Adipocyte (in vitro differentiated cells): ENCODE measurements at regions not wholly inside any gene's neighbourhood (a gene's known extent, or its start where the extent isn't known, plus 50 kb on each side); places are given as distances from the start of the nearest gene placed in this dataset.

Experiments used
- DNase-seq: peaks from one replicate; pipeline ENCODE4 v3.0.0-alpha.2; 2015; ENCODE audit warnings: low read depth
- H3K27me3 ChIP-seq: replicated peaks from 2 replicates; pipeline ENCODE4 v1.7.0; 2013; ENCODE audit warnings: mild to moderate bottlenecking, low read length, moderate library complexity; ENCODE audit not compliant: control insufficient read depth, insufficient read depth
- H3K36me3 ChIP-seq: 2 replicates; pipeline ENCODE4 v1.7.0; 2013; ENCODE audit warnings: low read length, mild to moderate bottlenecking, moderate library complexity; ENCODE audit not compliant: control insufficient read depth, insufficient read depth, severe bottlenecking
- H3K4me1 ChIP-seq: 2 replicates; pipeline ENCODE4 v1.7.0; 2013; ENCODE audit warnings: mild to moderate bottlenecking, low read length, moderate library complexity; ENCODE audit not compliant: control insufficient read depth, insufficient read depth
- H3K4me3 ChIP-seq: 2 replicates; pipeline ENCODE4 v1.7.0; 2013; ENCODE audit warnings: mild to moderate bottlenecking, low read length, moderate library complexity
- H3K9ac ChIP-seq: 2 replicates; pipeline ENCODE4 v1.7.0; 2013; ENCODE audit warnings: mild to moderate bottlenecking, low read length, moderate library complexity
- H3K9me3 ChIP-seq: 2 replicates; pipeline ENCODE4 v1.7.0; 2013; ENCODE audit warnings: mild to moderate bottlenecking, low read length, moderate library complexity; ENCODE audit not compliant: control insufficient read depth

DNA sequence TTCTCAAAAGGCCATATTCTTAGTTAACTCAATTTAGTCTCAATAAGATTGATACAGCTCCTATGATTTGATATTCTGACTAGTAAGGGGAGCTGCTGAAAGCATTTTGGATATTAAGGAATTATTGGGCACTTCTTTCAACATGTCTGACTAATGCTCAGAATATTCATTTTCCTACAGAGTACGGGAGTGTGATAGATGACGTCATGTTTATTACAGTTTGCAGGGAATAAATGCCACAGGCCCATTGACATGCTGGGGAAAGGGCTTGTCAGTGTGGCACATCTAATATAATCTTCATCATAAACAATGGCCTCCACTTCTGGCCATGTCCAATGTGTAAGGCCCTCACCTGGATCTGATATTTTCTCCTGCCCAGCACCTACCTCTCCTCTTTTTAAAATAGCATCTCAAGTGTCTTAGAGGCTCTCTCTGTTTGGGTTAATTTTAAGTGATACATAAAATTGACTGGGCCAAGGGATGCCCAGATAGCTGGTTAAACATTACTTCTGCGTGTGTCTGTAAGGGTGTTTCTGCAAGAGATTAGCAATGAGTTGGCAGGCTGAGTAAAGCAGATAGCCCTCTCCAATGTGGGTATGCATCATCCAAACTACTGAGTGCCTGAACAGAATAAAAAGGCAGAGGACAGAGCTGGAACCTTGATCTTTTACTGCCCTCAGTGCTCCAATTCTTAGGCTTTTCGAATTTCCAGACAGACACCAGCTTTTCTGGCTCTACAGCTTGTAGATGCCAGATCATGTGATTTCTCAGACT lies 99.3 kb downstream of the SLC24A2 start:
- DNase-seq, result no peak

DNA sequence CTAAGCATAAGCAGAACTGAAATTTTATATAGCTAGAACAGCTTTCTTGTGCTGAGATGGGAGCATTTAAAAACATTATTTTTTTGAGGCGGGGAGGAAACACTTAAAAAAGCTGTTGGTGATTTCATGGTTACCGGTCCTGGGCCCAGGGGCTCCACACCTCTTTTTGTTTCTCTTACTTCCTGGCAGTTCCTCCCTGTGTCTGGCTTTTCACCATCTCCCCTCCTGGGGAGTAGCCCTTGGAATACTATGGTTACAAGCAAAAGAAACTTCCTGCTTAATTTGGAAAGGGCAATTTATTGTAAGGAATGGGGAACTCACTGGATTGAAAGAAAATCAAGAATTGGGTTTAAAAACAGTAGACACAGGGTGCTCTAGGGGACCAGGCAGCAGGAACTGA lies 105.1 kb downstream of the SLC24A2 start:
- Histone ChIP-seq H3K4me3 (no peak overlapping the region), H3K9ac (no peak overlapping the region), H3K4me1 (no peaks in the 10 kb centered on the region), H3K27me3 (no peaks in the 10 kb centered on the region), H3K9me3 (peaks cover 20% of the 10 kb centered on the region), H3K36me3 (no peaks in the 10 kb centered on the region)
- DNase-seq, result no peak

More for the DNA sequence above, 99.3 kb downstream of the SLC24A2 start:
- Histone ChIP-seq H3K9ac (no peak overlapping the region), H3K36me3 (no peaks in the 10 kb centered on the region), H3K27me3 (no peaks in the 10 kb centered on the region), H3K9me3 (peaks cover 15% of the 10 kb centered on the region), H3K4me1 (no peaks in the 10 kb centered on the region), H3K4me3 (no peak overlapping the region)

- Histone ChIP-seq H3K27me3 (no peaks in the 10 kb centered on the region), H3K9ac (no peak overlapping the region), H3K4me3 (no peak overlapping the region), H3K36me3 (no peaks in the 10 kb centered on the region), H3K9me3 (peaks cover 20% of the 10 kb centered on the region), H3K4me1 (no peaks in the 10 kb centered on the region)
- no peak for DNase-seq
These were observed 106.4 kb downstream of the SLC24A2 start for GRCh38 chr9:19682397-19682796.

DNA sequence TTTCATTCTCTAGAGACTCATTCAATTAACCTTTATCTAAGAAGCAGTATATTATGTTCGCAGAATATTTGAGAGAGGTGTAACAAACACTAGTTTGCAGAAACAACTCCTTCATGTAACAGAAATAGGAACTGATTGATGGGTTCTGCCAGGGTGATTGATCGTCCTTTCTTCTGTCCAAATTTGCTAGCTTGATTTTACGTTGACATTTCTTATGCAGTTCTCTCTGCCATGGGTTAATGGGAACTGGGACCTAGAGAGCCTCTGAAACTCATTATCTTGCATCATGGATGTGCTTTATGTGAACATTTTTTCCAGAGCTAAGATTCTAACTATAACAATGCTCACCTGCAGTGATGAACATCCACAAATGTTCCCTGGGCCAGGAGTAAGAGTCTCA lies 107.0 kb downstream of the SLC24A2 start:
- Histone ChIP-seq H3K9me3 (peaks cover 16% of the 10 kb centered on the region), H3K36me3 (no peaks in the 10 kb centered on the region), H3K27me3 (no peaks in the 10 kb centered on the region), H3K9ac (no peak overlapping the region), H3K4me1 (no peaks in the 10 kb centered on the region), H3K4me3 (no peak overlapping the region)
- no peak for DNase-seq

DNA sequence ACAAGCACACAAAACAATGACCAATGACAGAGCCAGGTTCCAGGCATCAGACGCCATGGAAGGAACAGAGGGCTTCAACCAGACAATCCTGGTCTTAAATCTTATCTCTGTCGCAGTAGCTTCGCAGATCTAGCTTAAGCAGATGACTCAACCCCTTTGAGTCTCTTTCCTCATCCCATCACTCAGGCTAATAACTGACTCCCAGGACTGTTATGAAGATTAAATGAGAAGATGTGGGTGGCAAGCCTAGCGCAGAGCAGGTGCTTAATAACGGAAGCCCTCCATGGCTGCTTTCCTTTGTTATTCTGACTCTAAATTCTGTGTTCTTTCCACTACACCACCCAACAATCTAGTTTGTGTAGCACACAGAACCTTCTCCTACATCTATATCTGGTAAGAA lies 110.9 kb downstream of the SLC24A2 start:
- peaks cover 5% of the 10 kb centered on the region for H3K9me3 ChIP-seq
- H3K36me3 ChIP-seq, result no peaks in the 10 kb centered on the region
- no peak overlapping the region for H3K4me3 ChIP-seq
- H3K27me3 ChIP-seq, result no peaks in the 10 kb centered on the region
- H3K9ac ChIP-seq, result no peak overlapping the region
- no peaks in the 10 kb centered on the region for H3K4me1 ChIP-seq
- DNase-seq, result no peak

GRCh38 chr9:19675492-19675891 lies 113.3 kb downstream of the SLC24A2 start:
- H3K9me3 ChIP-seq, result peaks cover 5% of the 10 kb centered on the region
- H3K9ac ChIP-seq, result no peak overlapping the region
- H3K4me3 ChIP-seq, result no peak overlapping the region
- H3K36me3 ChIP-seq, result no peaks in the 10 kb centered on the region
- no peak for DNase-seq
- H3K4me1 ChIP-seq, result no peaks in the 10 kb centered on the region
- no peaks in the 10 kb centered on the region for H3K27me3 ChIP-seq

- peaks cover 17% of the 10 kb centered on the region for H3K27me3 ChIP-seq
- H3K9ac ChIP-seq, result no peak overlapping the region
- H3K4me1 ChIP-seq, result no peaks in the 10 kb centered on the region
- H3K36me3 ChIP-seq, result no peaks in the 10 kb centered on the region
- no peaks in the 10 kb centered on the region for H3K9me3 ChIP-seq
- no peak for DNase-seq
- H3K4me3 ChIP-seq, result no peak overlapping the region
These were observed 122.3 kb downstream of the SLC24A2 start for GRCh38 chr9:19666575-19666974.

GRCh38 chr9:19665146-19665863 lies 123.5 kb downstream of the SLC24A2 start:
- no peak overlapping the region for H3K4me3 ChIP-seq
- peaks cover 26% of the 10 kb centered on the region for H3K27me3 ChIP-seq
- H3K9ac ChIP-seq, result no peak overlapping the region
- no peaks in the 10 kb centered on the region for H3K36me3 ChIP-seq
- no peaks in the 10 kb centered on the region for H3K9me3 ChIP-seq
- H3K4me1 ChIP-seq, result no peaks in the 10 kb centered on the region
- DNase-seq, result no peak

DNA sequence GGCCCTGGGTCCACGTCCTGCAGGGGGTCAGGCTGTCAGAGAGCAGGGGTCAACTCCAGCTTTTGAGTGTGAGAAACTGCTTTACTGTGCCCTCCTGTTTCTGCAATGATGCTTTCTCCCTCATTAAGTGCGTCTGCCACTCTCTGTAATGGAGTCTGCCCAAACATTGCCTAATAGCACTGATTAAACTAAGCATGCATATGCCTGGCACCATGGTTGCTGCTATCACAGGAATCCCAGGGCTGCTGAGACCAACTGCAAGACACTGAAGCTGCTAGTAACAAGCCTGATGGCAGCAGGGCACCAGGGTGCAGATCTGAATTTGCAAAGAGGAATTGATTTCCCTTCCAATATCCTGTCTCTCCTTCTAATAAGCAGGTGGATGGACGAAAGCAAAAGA lies 125.3 kb downstream of the SLC24A2 start:
- Histone ChIP-seq H3K27me3 (peaks cover 34% of the 10 kb centered on the region), H3K4me1 (no peaks in the 10 kb centered on the region), H3K36me3 (no peaks in the 10 kb centered on the region), H3K9ac (no peak overlapping the region), H3K9me3 (no peaks in the 10 kb centered on the region), H3K4me3 (no peak overlapping the region)
- DNase-seq, result no peak

GRCh38 chr9:19662213-19662612 lies 126.6 kb downstream of the SLC24A2 start:
- Histone ChIP-seq H3K27me3 (peaks cover 34% of the 10 kb centered on the region), H3K36me3 (no peaks in the 10 kb centered on the region), H3K4me1 (no peaks in the 10 kb centered on the region), H3K9ac (no peak overlapping the region), H3K9me3 (no peaks in the 10 kb centered on the region), H3K4me3 (no peak overlapping the region)
- no peak for DNase-seq

DNA sequence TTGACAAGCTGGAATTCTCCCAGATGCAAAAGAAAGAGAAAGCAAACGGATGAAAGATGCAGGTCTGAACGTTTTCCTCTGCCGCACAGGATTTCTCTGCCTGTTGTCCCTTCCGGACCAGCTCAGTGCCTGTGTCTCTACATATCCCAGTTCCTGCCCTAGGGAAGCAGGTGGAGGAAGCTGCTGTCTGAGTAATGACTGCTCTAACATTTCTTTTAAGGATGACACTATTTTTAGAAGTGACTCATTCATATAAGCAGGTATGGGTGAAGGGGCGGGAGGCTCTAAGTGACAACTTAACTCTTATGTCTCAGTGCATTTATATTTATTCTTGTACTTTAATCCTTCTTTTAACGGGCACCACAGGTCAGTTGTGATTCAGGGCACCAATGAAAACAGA lies 128.8 kb downstream of the SLC24A2 start:
- no peak overlapping the region for H3K4me3 ChIP-seq
- peaks cover 34% of the 10 kb centered on the region for H3K27me3 ChIP-seq
- DNase-seq, result no peak
- H3K4me1 ChIP-seq, result no peaks in the 10 kb centered on the region
- H3K36me3 ChIP-seq, result no peaks in the 10 kb centered on the region
- H3K9me3 ChIP-seq, result no peaks in the 10 kb centered on the region
- H3K9ac ChIP-seq, result no peak overlapping the region
